8988T (cell line): ENCODE measurements at regions not wholly inside any gene's neighbourhood (a gene's known extent, or its start where the extent isn't known, plus 50 kb on each side); places are given as distances from the start of the nearest gene placed in this dataset.
"Not testable (repeated sequence)": the region's sequence is repeated elsewhere in the genome, so short reads cannot be mapped to it uniquely, and the experiment has no call there.

ENCODE experiments used
- DNase-seq: peaks from one replicate; pipeline ENCODE4 v3.0.0; 2011

DNA sequence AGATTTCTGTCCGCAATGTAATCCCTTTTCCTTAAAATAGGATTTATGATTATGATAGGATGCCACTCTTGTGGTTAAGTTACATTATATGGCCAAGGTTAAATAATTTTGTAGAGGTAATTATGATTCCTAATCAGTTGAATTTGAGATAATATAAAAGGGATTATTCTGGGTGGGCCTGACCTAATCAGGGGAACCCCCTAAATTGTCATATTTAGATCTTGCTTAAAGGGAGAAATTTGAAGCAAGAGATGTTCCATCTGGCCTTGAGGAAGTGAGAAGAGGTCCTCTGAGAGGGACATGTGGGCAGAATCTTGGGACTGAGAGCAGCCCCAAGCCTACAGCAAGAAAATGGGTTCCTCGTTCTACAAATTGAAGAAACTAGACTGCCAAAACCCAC lies 1550.1 kb upstream of the TENM4 start:
- DNase-seq, result no peak

GRCh38 chr11:80987171-80987570 lies 1546.3 kb upstream of the TENM4 start:
- DNase-seq, result no peak

DNA sequence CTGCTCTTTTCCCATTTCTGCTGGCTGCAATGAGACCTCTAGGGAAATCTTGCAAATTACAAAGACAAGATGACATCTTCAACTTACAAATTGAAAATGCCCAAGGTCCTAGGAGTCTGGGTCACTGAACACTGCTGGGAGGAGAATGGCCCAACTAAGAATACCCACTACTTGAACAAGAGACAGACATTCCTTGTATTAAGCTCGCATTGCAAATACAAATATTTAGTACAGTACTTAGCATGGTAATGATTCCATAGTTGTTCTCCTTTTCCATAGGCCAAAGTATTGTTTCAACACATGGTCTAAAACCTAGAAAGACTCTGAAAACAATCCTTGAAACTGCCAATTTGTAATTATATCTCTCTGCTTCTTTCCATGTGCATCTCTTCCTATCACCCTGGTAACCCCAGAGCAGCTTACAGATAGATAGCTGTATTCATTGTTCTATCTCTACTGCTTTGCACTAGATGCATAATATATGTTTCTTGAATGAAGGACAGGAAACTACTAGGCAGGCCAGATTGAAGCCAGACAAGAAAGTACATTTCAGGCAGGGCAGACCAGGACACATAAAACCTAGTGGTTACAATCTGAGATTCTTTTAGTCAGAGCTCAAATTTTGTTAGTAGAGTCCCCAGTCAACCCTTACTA lies 1545.7 kb upstream of the TENM4 start:
- no peak for DNase-seq

DNA sequence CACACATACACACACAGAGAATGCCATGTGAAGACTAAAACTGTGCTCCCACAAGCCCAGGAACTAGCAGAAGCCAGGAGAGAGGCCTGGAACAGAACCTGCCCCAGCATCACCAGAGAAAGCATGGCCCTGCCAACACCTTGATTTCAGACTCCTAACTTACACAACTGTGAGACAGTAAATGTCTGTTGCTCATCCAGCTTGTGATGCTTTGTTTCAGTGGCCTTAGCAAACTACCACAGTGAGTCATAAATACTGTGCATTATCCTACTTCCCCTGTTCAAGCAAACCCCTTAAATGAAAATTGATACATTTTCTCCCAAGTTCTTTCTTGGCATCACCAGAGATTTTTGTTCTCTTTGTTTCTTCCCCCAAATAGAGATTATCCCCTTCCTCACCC lies 1539.4 kb upstream of the TENM4 start:
- DNase-seq, result no peak

DNA sequence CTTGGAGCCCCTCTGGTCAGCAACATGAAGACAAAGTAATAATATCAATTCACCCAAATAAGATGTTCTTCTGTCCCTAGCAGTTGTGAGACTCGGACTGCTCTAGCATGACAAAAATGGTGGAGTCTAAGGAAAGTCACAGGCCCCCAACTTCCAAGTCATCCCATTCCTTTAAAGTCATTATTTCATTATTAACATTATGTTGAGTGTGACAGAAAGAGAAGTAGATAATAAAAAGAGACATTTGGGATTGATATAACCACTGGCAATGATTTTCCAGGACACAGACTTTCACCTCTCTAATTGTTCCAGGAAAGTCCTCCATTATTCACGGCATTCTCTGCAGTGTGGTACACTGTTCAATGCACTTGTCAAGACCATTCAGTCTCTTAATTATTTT lies 1533.0 kb upstream of the TENM4 start:
- DNase-seq, result no peak

- no peak for DNase-seq
Observed at GRCh38 chr11:80970037-80970436, 1529.2 kb upstream of the TENM4 start.

DNA sequence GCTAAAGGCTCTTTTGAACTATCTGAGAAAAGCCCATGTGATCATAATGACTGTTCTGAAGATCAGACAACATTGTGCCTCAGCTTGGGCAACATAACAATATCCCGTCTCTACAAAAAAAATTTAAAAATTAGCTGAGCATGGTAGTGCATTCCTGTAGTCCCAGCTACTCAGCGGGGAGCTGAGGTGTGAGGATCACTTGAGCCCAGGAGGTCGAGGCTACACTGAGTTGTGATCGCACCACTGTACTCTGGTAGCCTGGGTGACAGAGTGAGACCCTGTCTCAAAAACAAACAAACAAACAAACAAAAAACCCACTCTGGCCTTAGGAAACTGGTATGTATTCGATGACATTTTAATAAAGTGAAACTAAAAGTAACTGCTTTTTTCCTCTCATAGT lies 1526.8 kb upstream of the TENM4 start:
- no peak for DNase-seq

DNA sequence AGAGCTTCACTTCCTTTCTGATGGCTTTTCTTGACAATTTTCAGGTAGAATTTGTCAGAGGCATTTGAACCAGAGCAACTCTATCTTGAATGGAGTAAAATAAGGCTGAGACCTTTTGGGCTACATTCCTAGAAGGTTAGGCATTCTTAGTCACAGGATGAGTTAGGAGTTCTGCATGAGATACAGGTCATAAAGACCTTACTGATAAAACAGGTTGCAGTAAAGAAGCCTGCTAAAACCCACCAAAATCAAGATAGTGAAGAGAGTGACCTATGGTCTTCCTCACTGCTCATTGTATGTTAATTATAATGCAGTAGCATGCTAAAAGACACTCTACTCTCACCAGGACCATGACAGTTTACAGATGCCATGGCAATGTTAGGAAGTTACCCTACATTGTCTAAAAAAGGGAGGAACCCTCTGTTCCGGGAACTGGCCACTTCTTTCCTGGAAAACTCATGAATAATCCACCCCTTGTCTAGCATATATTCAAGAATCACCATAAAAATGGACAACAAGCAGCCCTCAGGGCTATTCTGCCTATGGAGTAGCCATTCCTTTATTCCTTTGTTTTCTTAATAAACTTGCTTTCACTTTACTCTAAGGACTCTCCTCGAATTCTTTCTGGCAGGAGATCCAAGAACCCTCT lies 1519.7 kb upstream of the TENM4 start:
- no peak for DNase-seq

DNA sequence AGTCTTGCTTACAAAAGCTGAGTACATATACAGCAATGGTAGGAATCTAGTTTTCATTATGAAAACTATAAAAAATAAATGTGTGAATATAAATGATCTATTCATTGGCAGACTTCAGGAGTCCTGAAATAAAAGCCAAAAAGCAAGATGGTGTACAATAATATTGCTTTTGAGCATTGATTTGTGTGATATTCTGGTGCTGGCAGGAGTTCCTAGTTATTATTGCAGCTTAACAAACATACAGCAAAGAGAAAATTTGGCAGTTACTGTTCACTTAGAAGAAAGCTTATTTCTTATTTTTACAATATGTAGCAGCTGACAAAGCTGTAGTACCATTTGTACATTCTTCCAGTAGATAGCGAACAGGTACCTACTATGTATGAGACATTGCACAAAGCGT lies 1518.9 kb upstream of the TENM4 start:
- no peak for DNase-seq

- no peak for DNase-seq
Observed at GRCh38 chr11:80958987-80959386, 1518.2 kb upstream of the TENM4 start.

DNA sequence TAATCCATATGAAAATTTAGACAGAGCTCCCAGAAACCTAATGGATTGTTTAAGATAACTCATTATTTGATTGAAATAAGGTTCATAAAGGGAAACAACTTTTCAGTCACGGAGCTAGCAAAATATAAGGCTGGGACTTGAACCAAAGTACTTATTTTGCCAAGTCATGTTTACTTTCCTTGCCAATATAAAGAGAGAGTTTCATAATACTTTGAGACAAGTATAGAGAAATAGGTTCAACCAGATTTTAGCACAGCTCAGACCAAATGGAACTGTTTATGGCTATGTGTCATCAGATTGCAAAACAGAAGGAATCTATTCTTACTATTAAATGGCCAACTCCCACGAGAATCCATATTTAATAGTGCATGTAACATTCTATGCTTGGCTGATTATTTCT lies 1517.5 kb upstream of the TENM4 start:
- no peak for DNase-seq

DNA sequence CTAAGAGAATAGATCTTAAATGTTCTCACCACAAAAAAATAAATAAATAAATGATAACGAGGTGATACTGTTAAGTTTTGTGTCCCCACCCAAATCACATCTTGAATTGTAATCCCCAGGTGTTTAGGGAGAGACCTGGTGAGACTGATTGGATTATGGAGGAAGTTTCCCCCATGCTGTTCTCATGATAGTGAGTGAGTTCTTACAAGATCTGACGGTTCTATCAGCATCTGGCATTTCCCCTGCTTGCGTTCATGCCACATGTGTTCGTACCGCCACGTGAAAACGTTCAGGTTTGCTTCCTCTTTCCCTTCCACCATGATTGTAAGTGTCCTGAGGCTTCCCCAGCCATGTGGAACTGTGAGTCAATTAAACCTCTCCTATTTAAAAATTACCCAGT lies 1514.8 kb upstream of the TENM4 start:
- DNase-seq, result no peak

GRCh38 chr11:80948781-80949180 lies 1508.0 kb upstream of the TENM4 start:
- no peak for DNase-seq

DNA sequence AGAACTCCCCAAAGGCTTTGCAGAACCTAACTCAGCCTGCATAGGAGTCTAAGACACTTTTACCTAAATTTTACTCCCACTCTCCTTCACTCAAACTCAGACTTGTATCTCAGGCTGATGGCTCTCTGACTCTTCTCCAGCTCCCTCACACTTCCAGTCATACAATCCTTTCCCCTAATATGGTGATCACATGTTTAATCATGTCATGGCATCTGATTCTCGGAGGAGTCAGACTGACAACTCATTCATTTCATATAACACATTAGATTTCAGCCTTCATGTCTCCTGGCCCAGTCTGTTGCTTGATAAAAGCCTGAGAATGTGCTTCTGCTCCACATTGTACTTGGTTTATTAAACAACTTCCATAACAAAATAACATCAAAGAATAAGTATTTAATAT lies 1503.9 kb upstream of the TENM4 start:
- DNase-seq, result no peak

- DNase-seq, result no peak
Observed at GRCh38 chr11:80943226-80943625, 1502.4 kb upstream of the TENM4 start.

DNA sequence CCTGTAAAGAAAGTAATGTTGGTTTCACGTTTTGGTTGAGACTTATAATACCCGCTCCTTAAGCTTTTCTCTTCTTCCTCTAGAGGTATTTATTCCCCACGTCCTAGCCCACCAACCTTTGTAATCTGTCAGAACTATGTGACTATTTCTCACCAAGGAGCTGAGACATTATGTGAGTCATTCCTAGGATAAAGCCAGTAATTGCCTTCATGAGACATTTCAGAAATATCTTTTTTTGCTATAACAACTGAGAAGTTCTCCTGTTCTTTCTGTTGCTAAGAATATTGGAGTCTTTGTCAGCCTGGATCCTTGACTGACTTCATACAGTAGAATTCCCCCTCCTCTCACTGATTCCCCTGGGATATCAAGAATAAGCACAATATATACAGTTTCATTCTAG lies 1497.0 kb upstream of the TENM4 start:
- DNase-seq, result no peak

GRCh38 chr11:80930038-80930437 lies 1489.2 kb upstream of the TENM4 start:
- DNase-seq, result no peak

DNA sequence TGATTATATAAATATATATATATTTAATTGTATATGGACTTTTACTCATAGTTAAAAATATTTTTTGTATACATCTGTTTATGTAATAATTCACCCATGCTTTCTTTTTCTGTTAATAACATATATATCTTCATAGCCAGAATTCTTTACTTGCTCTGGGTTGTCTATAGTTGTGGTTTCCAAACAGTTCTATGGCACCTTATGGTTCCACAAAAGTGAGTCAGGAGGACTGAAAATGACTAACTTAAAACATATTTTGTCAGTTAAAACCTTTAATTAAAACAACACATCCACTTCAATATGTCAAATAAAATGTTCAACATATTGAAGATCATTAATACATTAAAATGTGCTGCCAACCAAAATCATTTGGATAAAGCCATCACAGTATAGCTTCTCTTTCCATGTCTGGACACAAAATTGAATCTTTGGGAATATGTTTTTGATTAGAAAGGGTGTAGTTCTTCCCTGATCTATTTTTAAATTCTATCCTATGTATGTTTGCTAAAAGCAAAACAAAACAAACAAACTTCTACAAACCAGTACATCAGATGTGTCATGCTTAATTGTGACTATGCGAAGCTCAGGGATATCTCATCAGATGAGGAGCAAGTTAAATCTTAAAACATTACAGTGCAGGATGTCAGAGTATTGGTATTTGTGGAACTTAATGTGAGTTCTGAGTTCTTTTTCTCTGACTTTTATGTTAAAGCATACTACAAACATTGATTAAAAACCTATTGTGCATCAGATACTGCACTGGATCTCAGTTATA lies 1488.4 kb upstream of the TENM4 start:
- no peak for DNase-seq

DNA sequence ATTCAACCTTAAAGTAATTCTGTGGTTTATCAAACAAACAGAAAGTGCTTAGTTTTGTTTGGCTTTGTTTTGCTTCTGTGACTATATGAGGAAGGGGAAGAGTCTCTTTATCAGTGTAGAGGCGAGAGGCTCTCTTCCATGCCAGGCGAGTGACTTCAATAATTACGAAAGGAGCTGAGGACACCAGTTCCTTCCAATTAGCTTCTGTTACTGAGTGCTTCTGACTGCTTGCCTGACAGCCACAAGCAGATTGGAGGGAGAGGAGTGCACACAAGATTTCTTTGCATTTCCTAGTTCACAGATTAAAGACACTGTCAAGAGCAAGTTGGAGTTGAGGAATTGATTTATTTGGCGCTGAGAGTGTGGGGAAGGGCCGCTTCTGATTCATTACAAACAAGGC lies 1484.5 kb upstream of the TENM4 start:
- no peak for DNase-seq

DNA sequence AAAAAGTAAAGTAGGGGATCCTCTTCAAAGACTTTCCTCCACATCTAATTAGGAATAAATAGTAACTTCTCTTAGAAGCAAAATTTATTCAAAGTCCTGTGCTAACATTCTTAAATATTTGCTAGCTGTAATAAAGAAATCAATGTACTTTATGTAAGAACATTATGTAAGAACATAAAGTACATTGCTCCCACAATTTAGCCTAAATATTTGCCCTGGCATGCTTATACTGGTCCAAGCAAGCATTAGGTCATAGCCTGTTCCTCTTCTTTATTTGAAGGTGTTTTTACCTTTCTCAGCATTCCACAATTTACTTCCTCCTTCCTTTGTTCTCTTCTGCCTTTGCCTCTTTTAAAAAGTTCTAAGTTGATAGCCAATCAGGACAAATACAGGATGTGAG lies 1480.5 kb upstream of the TENM4 start:
- not testable (repeated sequence) for DNase-seq

DNA sequence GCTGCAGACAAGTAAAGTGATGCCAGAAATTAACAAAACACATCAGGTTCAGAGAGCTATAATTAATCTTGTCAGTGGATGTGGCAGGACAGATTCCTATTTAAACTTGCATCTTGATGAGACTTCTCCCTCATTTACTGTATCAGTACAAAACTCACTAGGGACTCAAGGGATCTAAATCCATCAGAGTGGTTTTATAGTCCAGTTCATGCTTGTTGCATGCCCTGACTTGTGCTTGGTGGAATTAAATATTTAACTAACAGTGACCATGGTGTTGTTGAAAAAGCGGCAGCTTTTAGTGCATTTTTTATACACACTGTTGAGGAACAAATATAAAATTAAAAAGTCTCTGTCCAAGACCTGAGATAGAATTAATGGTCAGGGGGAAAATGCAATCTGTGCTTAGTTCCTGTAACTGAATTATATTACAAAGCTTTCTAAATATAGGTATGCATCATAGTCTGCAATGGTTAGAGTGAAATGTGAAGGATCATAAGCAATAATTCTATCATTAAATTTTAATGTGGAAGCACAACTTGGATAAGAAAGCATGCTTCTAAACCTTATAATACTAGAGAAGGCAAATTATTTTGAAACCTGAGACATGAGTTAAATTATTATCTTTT lies 1475.5 kb upstream of the TENM4 start:
- no peak for DNase-seq

GRCh38 chr11:80914311-80914710 lies 1473.5 kb upstream of the TENM4 start:
- no peak for DNase-seq

- DNase-seq, result no peak
Observed at GRCh38 chr11:80911666-80912065, 1470.8 kb upstream of the TENM4 start.

DNA sequence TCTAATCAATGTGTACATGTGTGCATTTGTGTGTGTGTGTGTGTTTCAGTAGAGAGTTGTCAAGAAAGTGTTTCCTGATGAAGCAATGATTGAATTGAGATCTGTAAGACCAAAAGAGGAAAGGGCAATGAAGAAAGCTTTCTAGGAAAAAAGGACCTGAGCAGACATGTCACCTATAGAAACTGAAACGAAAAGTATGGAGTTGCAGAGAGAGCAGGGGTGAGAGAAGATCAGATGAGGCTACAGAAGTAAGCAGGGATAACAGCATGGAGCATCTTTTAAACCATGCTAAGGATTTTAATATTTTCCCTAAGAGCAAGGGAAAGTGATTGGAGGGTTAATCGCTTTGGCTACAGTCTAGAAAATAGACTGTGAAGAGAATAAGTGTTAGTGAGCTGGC lies 1459.4 kb upstream of the TENM4 start:
- no peak for DNase-seq
